OCI-M1 (cell line): ENCODE measurements at regions not wholly inside any gene's neighbourhood (a gene's known extent, or its start where the extent isn't known, plus 50 kb on each side); places are given as distances from the start of the nearest gene placed in this dataset.
"Not testable (repeated sequence)": the region's sequence is repeated elsewhere in the genome, so short reads cannot be mapped to it uniquely, and the experiment has no call there.

ENCODE experiments used
- DNase-seq: peaks from one replicate; lab custom pipeline; 2025; lab: John Stamatoyannopoulos, UW

GRCh38 chr17:53633856-53634255 is 188.9 kb upstream of the KIF2B start:
- no peak for DNase-seq

- DNase-seq = no peak
These were observed 191.2 kb upstream of the KIF2B start for GRCh38 chr17:53631486-53631885.

GRCh38 chr17:53630638-53631037 is 192.1 kb upstream of the KIF2B start:
- DNase-seq = no peak

GRCh38 chr17:53630115-53630514 is 192.6 kb upstream of the KIF2B start:
- DNase-seq = no peak

- no peak for DNase-seq
These were observed 193.5 kb upstream of the KIF2B start for GRCh38 chr17:53629188-53629587.

GRCh38 chr17:53628011-53628410 is 194.7 kb upstream of the KIF2B start:
- no peak for DNase-seq

- DNase-seq = no peak
These were observed 195.2 kb upstream of the KIF2B start for GRCh38 chr17:53627511-53627910.

- DNase-seq = peak; percentile 61
These were observed 196.4 kb upstream of the KIF2B start for GRCh38 chr17:53626286-53626685.

GRCh38 chr17:53619025-53619424 is 203.7 kb upstream of the KIF2B start:
- DNase-seq = no peak

- DNase-seq = not testable (repeated sequence)
These were observed 214.5 kb upstream of the KIF2B start for GRCh38 chr17:53608208-53608607.

- DNase-seq = no peak
These were observed 215.3 kb upstream of the KIF2B start for GRCh38 chr17:53607475-53607874.

- DNase-seq = no peak
These were observed 234.4 kb upstream of the KIF2B start for GRCh38 chr17:53588317-53588716.

- DNase-seq = no peak
These were observed 248.7 kb upstream of the KIF2B start for GRCh38 chr17:53574038-53574437.

GRCh38 chr17:53571342-53571741 is 251.4 kb upstream of the KIF2B start:
- DNase-seq = peak; percentile 19

- peak; percentile 19 for DNase-seq
These were observed 252.0 kb upstream of the KIF2B start for GRCh38 chr17:53570731-53571130.

GRCh38 chr17:53560953-53561352 is 261.8 kb upstream of the KIF2B start:
- DNase-seq = no peak

GRCh38 chr17:53548252-53548651 is 274.5 kb upstream of the KIF2B start:
- no peak for DNase-seq

GRCh38 chr17:53543472-53543871 is 279.3 kb upstream of the KIF2B start:
- no peak for DNase-seq

GRCh38 chr17:53538129-53538617 is 284.6 kb upstream of the KIF2B start:
- DNase-seq = no peak

GRCh38 chr17:53527473-53527872 is 295.3 kb upstream of the KIF2B start:
- DNase-seq = no peak

- DNase-seq = no peak
These were observed 297.1 kb upstream of the KIF2B start for GRCh38 chr17:53525590-53525989.

- peak; percentile 1 for DNase-seq
These were observed 306.1 kb upstream of the KIF2B start for GRCh38 chr17:53516636-53517035.

GRCh38 chr17:53499277-53499676 is 323.4 kb upstream of the KIF2B start:
- DNase-seq = no peak

- DNase-seq = no peak
These were observed 326.4 kb upstream of the KIF2B start for GRCh38 chr17:53496356-53496755.

- DNase-seq = no peak
These were observed 330.2 kb upstream of the KIF2B start for GRCh38 chr17:53492532-53492931.
